Mesendoderm (in vitro differentiated cells): ENCODE measurements at regions not wholly inside any gene's neighbourhood (a gene's known extent, or its start where the extent isn't known, plus 50 kb on each side); places are given as distances from the start of the nearest gene placed in this dataset.

ENCODE experiments used
- DNase-seq: peaks from one replicate; pipeline ENCODE4 v3.0.0; 2013
- H2AK5ac ChIP-seq: 2 replicates; pipeline ENCODE4 v1.6.1; 2013; ENCODE audit warnings: low read length, inconsistent platforms
- H2BK120ac ChIP-seq: 2 replicates; pipeline ENCODE4 v1.6.1; 2013; ENCODE audit warnings: low read depth, mild to moderate bottlenecking, low read length, moderate library complexity, mixed read lengths
- H2BK15ac ChIP-seq: replicated peaks from 2 replicates; pipeline ENCODE4 v1.6.1; 2013; ENCODE audit warnings: low read depth, mild to moderate bottlenecking, moderate library complexity
- H2BK5ac ChIP-seq: 2 replicates; pipeline ENCODE4 v1.6.1; 2013; ENCODE audit warnings: low read length, inconsistent platforms
- H3K18ac ChIP-seq: 2 replicates; pipeline ENCODE4 v1.6.1; 2013; ENCODE audit warnings: mild to moderate bottlenecking, low read length, mixed read lengths
- H3K23ac ChIP-seq: one replicate; pipeline ENCODE4 v1.6.1; 2013; ENCODE audit warnings: low read length
- H3K27ac ChIP-seq: 2 replicates; pipeline ENCODE4 v1.5.1; 2013; ENCODE audit warnings: low read depth, mild to moderate bottlenecking, inconsistent platforms, low read length, moderate library complexity
- H3K27me3 ChIP-seq: 2 replicates; pipeline ENCODE4 v1.6.1; 2013; ENCODE audit warnings: low read length, control low read depth, mild to moderate bottlenecking, inconsistent platforms; ENCODE audit not compliant: insufficient read depth, poor library complexity
- H3K36me3 ChIP-seq: 2 replicates; pipeline ENCODE4 v1.6.1; 2013; ENCODE audit warnings: low read length, inconsistent platforms; ENCODE audit not compliant: control insufficient read depth, insufficient read depth
- H3K4ac ChIP-seq: one replicate; pipeline ENCODE4 v1.6.1; 2013; ENCODE audit warnings: low read depth, mild to moderate bottlenecking, low read length, moderate library complexity
- H3K4me1 ChIP-seq: 2 replicates; pipeline ENCODE4 v1.6.1; 2013; ENCODE audit warnings: low read depth, low read length, inconsistent platforms; ENCODE audit not compliant: control insufficient read depth
- H3K4me2 ChIP-seq: 2 replicates; pipeline ENCODE4 v1.6.1; 2013; ENCODE audit warnings: low read length
- H3K4me3 ChIP-seq: 2 replicates; pipeline ENCODE4 v1.5.1; 2013; ENCODE audit warnings: mild to moderate bottlenecking, low read length
- H3K56ac ChIP-seq: one replicate; pipeline ENCODE4 v1.6.1; 2013; ENCODE audit warnings: low read length
- H3K79me1 ChIP-seq: 2 replicates; pipeline ENCODE4 v1.6.1; 2013; ENCODE audit warnings: low read length, inconsistent platforms
- H3K79me2 ChIP-seq: 2 replicates; pipeline ENCODE4 v1.6.1; 2013; ENCODE audit warnings: mild to moderate bottlenecking, low read length; ENCODE audit not compliant: control insufficient read depth, insufficient read depth
- H3K9ac ChIP-seq: 2 replicates; pipeline ENCODE4 v1.6.1; 2013; ENCODE audit warnings: low read length, inconsistent platforms
- H4K5ac ChIP-seq: one replicate; pipeline ENCODE4 v1.6.1; 2013; ENCODE audit warnings: low read length
- H4K8ac ChIP-seq: one replicate; pipeline ENCODE4 v1.6.1; 2013; ENCODE audit warnings: low read depth, mild to moderate bottlenecking, control low read depth, low read length, moderate library complexity
- WGBS: extraction: QIAGEN DNeasy Blood & Tissue Kit; methylation state at CpG from one replicate; pipeline ENCODE4 v1.1.7; 2013; ENCODE audit warnings: low lambda C conversion rate, missing lambda C conversion rate; ENCODE audit not compliant: insufficient coverage; ENCODE audit errors: extremely low coverage; 5-methylcytosine and 5-hydroxymethylcytosine counted together

DNA sequence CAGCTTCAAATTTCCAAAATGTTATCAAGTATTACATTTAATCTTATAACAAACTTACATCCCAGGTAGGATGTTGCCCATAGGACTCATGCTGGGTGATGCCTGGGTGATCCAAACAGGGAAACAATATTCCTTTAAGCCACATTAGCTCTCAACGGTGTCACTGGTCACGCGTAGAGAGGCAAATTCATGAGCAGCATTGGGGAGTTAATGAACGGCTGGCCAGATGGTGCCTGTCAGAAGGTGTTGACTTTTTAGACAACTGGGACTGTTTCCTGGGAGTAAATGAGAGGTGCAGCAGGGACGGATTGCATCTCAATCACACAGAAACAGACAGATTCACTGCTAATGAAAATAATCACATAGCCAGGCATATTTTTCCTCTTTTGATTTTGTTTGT lies 83.3 kb upstream of the ID4 start:
- H4K8ac ChIP-seq = no peak overlapping the region
- no peak overlapping the region for H3K23ac ChIP-seq
- no peak overlapping the region for H3K27ac ChIP-seq
- H2BK15ac ChIP-seq = no peak overlapping the region
- H3K18ac ChIP-seq = no peak overlapping the region
- H3K4ac ChIP-seq = no peak overlapping the region
- no CpG with 5 or more reads among the region's 5 CpGs for WGBS
- no peak for DNase-seq
- H3K56ac ChIP-seq = no peak overlapping the region
- no peak overlapping the region for H4K5ac ChIP-seq
- H3K9ac ChIP-seq = no peak overlapping the region
- no peaks in the 10 kb centered on the region for H3K79me2 ChIP-seq
- no peak overlapping the region for H3K4me2 ChIP-seq
- no peak overlapping the region for H2AK5ac ChIP-seq
- H3K36me3 ChIP-seq = no peaks in the 10 kb centered on the region
- no peaks in the 10 kb centered on the region for H3K79me1 ChIP-seq
- no peak overlapping the region for H2BK5ac ChIP-seq
- H3K4me1 ChIP-seq = no peaks in the 10 kb centered on the region
- no peak overlapping the region for H2BK120ac ChIP-seq
- no peak overlapping the region for H3K4me3 ChIP-seq
- H3K27me3 ChIP-seq = no peaks in the 10 kb centered on the region

GRCh38 chr6:19754686-19755085 lies 82.5 kb upstream of the ID4 start:
- no peak overlapping the region for H2AK5ac ChIP-seq
- H2BK15ac ChIP-seq = no peak overlapping the region
- no peak overlapping the region for H3K27ac ChIP-seq

GRCh38 chr6:19755181-19755580 lies 82.0 kb upstream of the ID4 start:
- H4K5ac ChIP-seq = no peak overlapping the region
- no peaks in the 10 kb centered on the region for H3K79me1 ChIP-seq
- DNase-seq = no peak
- H4K8ac ChIP-seq = no peak overlapping the region
- H3K36me3 ChIP-seq = no peaks in the 10 kb centered on the region
- no peak overlapping the region for H3K4me2 ChIP-seq
- H3K9ac ChIP-seq = no peak overlapping the region
- no peak overlapping the region for H2AK5ac ChIP-seq
- H3K23ac ChIP-seq = no peak overlapping the region
- no peak overlapping the region for H2BK15ac ChIP-seq
- H3K4ac ChIP-seq = no peak overlapping the region
- no peaks in the 10 kb centered on the region for H3K4me1 ChIP-seq
- H3K18ac ChIP-seq = no peak overlapping the region
- no peaks in the 10 kb centered on the region for H3K79me2 ChIP-seq
- H3K27ac ChIP-seq = no peak overlapping the region
- H3K56ac ChIP-seq = no peak overlapping the region
- no CpG with 5 or more reads among the region's 1 CpG for WGBS
- H2BK5ac ChIP-seq = no peak overlapping the region
- no peak overlapping the region for H3K4me3 ChIP-seq
- H3K27me3 ChIP-seq = no peaks in the 10 kb centered on the region
- H2BK120ac ChIP-seq = no peak overlapping the region

More at GRCh38 chr6:19754686-19755085, 82.5 kb upstream of the ID4 start:
- no peak overlapping the region for H4K8ac ChIP-seq
- no peak for DNase-seq
- H3K4ac ChIP-seq = no peak overlapping the region
- H2BK120ac ChIP-seq = no peak overlapping the region
- H2BK5ac ChIP-seq = no peak overlapping the region
- H3K9ac ChIP-seq = no peak overlapping the region
- H3K79me1 ChIP-seq = no peaks in the 10 kb centered on the region
- H3K56ac ChIP-seq = no peak overlapping the region
- H3K4me3 ChIP-seq = no peak overlapping the region
- H3K27me3 ChIP-seq = no peaks in the 10 kb centered on the region
- H3K79me2 ChIP-seq = no peaks in the 10 kb centered on the region
- H4K5ac ChIP-seq = no peak overlapping the region
- no peak overlapping the region for H3K23ac ChIP-seq
- no peaks in the 10 kb centered on the region for H3K4me1 ChIP-seq
- no CpG with 5 or more reads among the region's 2 CpGs for WGBS
- H3K4me2 ChIP-seq = no peak overlapping the region
- no peak overlapping the region for H3K18ac ChIP-seq
- H3K36me3 ChIP-seq = no peaks in the 10 kb centered on the region

- Histone ChIP-seq H3K27me3 (no peaks in the 10 kb centered on the region), H3K56ac (no peak overlapping the region), H3K27ac (no peak overlapping the region), H2BK15ac (no peak overlapping the region), H3K79me2 (no peaks in the 10 kb centered on the region), H4K5ac (no peak overlapping the region), H3K4me2 (no peak overlapping the region), H3K36me3 (no peaks in the 10 kb centered on the region), H3K9ac (no peak overlapping the region), H3K4ac (no peak overlapping the region), H3K23ac (no peak overlapping the region), H3K18ac (no peak overlapping the region), H2AK5ac (no peak overlapping the region), H2BK120ac (no peak overlapping the region), H3K79me1 (no peaks in the 10 kb centered on the region), H3K4me1 (no peaks in the 10 kb centered on the region), H4K8ac (no peak overlapping the region), H2BK5ac (no peak overlapping the region), H3K4me3 (no peak overlapping the region)
- peak; percentile 66 for DNase-seq
- no CpG with 5 or more reads among the region's 2 CpGs for whole genome bisulfite sequencing
Measured at GRCh38 chr6:19757036-19757435, 80.1 kb upstream of the ID4 start.

DNA sequence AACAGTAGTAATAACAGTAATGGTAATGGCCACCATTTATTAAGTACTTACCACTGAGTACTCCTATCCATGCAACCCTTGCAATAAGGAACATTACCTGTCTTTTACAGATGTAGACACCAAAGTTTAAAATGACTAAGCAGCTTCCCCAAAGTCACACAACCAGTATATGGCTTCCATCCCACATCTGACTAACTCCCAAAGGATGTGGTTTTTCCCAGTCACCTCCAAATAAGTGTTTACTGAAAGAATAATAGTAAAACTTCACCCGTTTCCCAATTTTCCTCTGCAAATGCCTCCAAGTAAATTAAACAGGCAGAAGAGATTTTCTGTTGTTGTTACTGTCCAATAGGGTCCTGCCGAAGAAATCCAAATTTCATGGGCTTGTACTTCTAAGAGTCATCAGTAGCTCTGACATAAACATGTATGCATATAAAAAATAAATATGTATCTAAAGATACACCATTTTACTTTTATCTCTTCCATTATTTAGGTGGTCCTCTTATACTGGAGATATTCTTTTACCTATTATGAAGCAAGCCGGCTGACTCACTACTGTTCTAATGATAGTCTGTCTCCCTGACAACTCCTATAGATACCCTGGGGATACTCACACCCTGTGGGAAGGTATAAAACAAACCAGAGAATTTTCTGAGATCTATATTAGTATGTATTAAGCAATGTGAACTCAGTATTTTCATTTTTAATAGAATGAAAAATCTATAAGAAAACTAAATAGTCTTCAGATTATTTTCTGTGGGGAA lies 77.9 kb upstream of the ID4 start:
- H2AK5ac ChIP-seq = no peak overlapping the region

GRCh38 chr6:19761121-19761520 lies 76.0 kb upstream of the ID4 start:
- no CpG with 5 or more reads among the region's 1 CpG for WGBS
- no peak overlapping the region for H3K27ac ChIP-seq
- H3K18ac ChIP-seq = no peak overlapping the region
- H2AK5ac ChIP-seq = no peak overlapping the region
- DNase-seq = no peak
- H4K5ac ChIP-seq = no peak overlapping the region
- no peaks in the 10 kb centered on the region for H3K79me1 ChIP-seq
- no peak overlapping the region for H2BK15ac ChIP-seq
- no peak overlapping the region for H3K23ac ChIP-seq
- H3K27me3 ChIP-seq = no peaks in the 10 kb centered on the region
- no peaks in the 10 kb centered on the region for H3K36me3 ChIP-seq
- no peaks in the 10 kb centered on the region for H3K79me2 ChIP-seq
- H2BK5ac ChIP-seq = no peak overlapping the region
- no peak overlapping the region for H3K56ac ChIP-seq
- no peak overlapping the region for H2BK120ac ChIP-seq
- no peak overlapping the region for H4K8ac ChIP-seq
- no peak overlapping the region for H3K4ac ChIP-seq
- H3K4me2 ChIP-seq = no peak overlapping the region
- H3K4me3 ChIP-seq = no peak overlapping the region
- H3K4me1 ChIP-seq = no peaks in the 10 kb centered on the region
- H3K9ac ChIP-seq = no peak overlapping the region

More for the DNA sequence above, 77.9 kb upstream of the ID4 start:
- Histone ChIP-seq H2BK15ac (no peak overlapping the region), H4K8ac (no peak overlapping the region), H2BK120ac (no peak overlapping the region), H3K79me1 (no peaks in the 10 kb centered on the region), H2BK5ac (no peak overlapping the region), H3K56ac (no peak overlapping the region), H3K18ac (no peak overlapping the region), H3K27me3 (no peaks in the 10 kb centered on the region), H3K4me1 (no peaks in the 10 kb centered on the region), H3K4me3 (no peak overlapping the region), H4K5ac (no peak overlapping the region), H3K9ac (no peak overlapping the region), H3K79me2 (no peaks in the 10 kb centered on the region), H3K23ac (no peak overlapping the region), H3K36me3 (no peaks in the 10 kb centered on the region), H3K27ac (no peak overlapping the region), H3K4ac (no peak overlapping the region), H3K4me2 (no peak overlapping the region)
- DNase-seq = no peak
- WGBS = no CpG with 5 or more reads among the region's 3 CpGs
